ENCODE measurements at regions not wholly inside any gene's neighbourhood (a gene's known extent, or its start where the extent isn't known, plus 50 kb on each side); places are given as distances from the start of the nearest gene placed in this dataset.

DNA sequence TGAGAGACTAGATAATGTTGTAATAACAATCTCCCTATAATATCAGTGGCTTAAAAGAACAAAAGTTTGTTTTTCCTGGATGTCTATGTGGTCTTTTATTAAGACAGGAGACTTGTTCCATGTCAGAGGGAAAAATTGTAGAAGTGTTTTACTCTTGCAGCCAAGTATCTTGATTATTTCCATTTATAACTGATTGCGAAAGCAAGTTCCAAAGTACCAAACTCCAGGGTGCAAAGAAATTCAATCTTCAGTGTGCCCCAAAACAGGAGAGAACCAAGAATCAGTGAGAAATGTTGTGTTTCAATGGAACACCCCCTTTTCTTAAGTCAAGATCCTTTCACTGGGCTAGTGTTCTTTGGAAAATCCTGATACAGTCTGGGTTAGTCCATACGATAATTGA lies 624.4 kb upstream of the BCHE start:
- TF ChIP-seq, protein P1, sequence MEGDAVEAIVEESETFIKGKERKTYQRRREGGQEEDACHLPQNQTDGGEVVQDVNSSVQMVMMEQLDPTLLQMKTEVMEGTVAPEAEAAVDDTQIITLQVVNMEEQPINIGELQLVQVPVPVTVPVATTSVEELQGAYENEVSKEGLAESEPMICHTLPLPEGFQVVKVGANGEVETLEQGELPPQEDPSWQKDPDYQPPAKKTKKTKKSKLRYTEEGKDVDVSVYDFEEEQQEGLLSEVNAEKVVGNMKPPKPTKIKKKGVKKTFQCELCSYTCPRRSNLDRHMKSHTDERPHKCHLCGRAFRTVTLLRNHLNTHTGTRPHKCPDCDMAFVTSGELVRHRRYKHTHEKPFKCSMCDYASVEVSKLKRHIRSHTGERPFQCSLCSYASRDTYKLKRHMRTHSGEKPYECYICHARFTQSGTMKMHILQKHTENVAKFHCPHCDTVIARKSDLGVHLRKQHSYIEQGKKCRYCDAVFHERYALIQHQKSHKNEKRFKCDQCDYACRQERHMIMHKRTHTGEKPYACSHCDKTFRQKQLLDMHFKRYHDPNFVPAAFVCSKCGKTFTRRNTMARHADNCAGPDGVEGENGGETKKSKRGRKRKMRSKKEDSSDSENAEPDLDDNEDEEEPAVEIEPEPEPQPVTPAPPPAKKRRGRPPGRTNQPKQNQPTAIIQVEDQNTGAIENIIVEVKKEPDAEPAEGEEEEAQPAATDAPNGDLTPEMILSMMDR (IDR thresholded peaks at IDR 0.05) = no peak
- H3K4me1 ChIP-seq = no peaks in the 10 kb centered on the region
- no peaks in the 10 kb centered on the region for H3K27me3 ChIP-seq
- H3K27ac ChIP-seq = no peak overlapping the region
- intact Hi-C loops (cut with DNase I; ENCODE audit: low total_unique reads) = no loop called here
- H3K4me3 ChIP-seq = no peak overlapping the region
- no peaks in the 10 kb centered on the region for H3K9me3 ChIP-seq
- H3K36me3 ChIP-seq = no peaks in the 10 kb centered on the region
- DNase-seq = no peak

DNA sequence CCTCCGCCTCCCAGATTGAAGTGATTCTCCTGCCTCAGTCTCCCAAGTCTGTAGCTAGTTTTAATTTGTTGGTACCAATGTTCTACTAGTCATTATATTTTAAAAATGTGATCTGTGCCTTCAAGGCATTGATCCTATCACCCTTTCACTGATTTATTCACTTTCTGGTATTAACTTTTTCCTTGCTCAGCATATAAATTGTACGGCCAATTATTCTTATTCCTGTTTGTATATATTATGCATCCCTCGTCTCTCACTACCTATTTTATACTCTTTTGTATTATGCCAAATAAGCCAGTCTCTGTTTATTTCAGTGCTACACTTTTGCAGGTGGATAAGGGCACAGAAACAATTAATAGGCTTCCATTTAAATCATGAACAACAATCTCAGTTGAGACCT lies 620.2 kb upstream of the BCHE start:
- H3K36me3 ChIP-seq = no peaks in the 10 kb centered on the region
- intact Hi-C loops (cut with DNase I; ENCODE audit: low total_unique reads) = no loop called here
- no peak for DNase-seq
- no peak overlapping the region for H3K4me3 ChIP-seq
- no peaks in the 10 kb centered on the region for H3K4me1 ChIP-seq
- H3K9me3 ChIP-seq = no peaks in the 10 kb centered on the region
- H3K27me3 ChIP-seq = no peaks in the 10 kb centered on the region
- TF ChIP-seq, protein P1 (IDR thresholded peaks at IDR 0.05) = no peak
- H3K27ac ChIP-seq = no peak overlapping the region

DNA sequence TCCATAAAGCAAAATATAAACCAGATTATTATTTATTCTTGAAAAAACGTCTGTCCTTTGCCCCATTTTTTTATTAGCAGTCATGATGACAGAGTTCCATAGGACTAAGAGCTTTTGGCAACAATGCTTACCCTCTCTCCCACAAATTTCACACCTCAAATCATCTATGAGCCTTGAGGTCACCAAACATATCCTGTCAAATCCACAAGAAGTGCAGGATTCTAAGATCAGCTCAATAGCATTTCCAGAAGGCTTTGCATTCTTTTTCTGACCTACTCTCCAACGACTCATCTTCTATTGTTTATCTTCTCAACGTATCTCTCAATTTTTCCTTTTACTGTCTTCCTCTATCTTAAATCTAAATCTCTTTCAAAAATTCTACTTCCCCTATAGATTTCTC lies 619.1 kb upstream of the BCHE start:
- H3K9me3 ChIP-seq = no peaks in the 10 kb centered on the region
- H3K27me3 ChIP-seq = no peaks in the 10 kb centered on the region
- TF ChIP-seq, protein P1 (IDR thresholded peaks at IDR 0.05) = no peak
- H3K36me3 ChIP-seq = no peaks in the 10 kb centered on the region
- no peak for DNase-seq
- H3K27ac ChIP-seq = no peak overlapping the region
- H3K4me1 ChIP-seq = no peaks in the 10 kb centered on the region
- intact Hi-C loops (cut with DNase I; ENCODE audit: low total_unique reads) = no loop called here
- no peak overlapping the region for H3K4me3 ChIP-seq

DNA sequence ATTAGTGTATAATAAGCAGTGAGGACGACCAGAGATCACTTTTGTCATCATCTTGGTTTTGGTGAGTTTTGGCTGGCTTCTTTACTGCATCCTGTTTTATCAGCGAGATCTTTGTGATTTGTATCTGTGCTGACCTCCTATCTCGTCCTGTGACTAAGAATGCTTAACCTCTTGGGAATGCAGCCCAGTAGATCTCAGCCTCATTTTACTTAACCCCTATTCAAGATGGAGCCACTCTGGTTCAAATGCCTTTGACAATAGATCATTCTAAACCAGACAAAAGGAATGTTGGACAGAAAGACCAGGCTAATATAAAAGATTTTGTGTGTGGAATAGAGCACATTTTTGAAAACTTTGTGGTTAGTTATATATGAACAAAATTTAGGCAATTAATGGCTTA lies 618.5 kb upstream of the BCHE start:
- Histone ChIP-seq H3K4me3 (no peak overlapping the region), H3K9me3 (no peaks in the 10 kb centered on the region), H3K27ac (no peak overlapping the region), H3K4me1 (no peaks in the 10 kb centered on the region), H3K27me3 (no peaks in the 10 kb centered on the region), H3K36me3 (no peaks in the 10 kb centered on the region)
- TF ChIP-seq, protein P1 (IDR thresholded peaks at IDR 0.05) = no peak
- intact Hi-C loops (cut with DNase I; ENCODE audit: low total_unique reads) = no loop called here
- DNase-seq = no peak

DNA sequence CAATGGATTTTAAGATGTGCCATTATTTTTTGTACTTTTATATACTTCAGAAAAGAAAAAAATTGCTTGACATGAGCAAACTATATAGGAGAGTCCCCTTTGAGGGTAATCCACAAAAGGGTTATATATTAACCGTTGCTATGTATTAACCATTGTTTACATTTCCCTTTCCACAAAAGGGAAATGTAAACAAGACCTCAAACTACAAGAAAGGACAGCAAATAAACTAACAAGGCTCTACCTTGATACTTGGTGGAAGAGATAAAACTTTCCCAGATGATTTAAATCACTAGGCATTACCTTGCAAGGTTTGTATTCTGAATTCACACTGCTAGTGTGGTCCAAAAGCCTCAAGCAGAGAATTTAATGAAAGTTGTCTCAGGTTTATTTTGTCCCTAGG lies 616.3 kb upstream of the BCHE start:
- no peak overlapping the region for H3K27ac ChIP-seq
- H3K4me1 ChIP-seq = no peaks in the 10 kb centered on the region
- H3K9me3 ChIP-seq = no peaks in the 10 kb centered on the region
- H3K36me3 ChIP-seq = no peaks in the 10 kb centered on the region
- H3K27me3 ChIP-seq = no peaks in the 10 kb centered on the region
- TF ChIP-seq, protein P1 (IDR thresholded peaks at IDR 0.05) = no peak
- DNase-seq = no peak
- H3K4me3 ChIP-seq = no peak overlapping the region
- intact Hi-C loops (cut with DNase I; ENCODE audit: low total_unique reads) = no loop called here

DNA sequence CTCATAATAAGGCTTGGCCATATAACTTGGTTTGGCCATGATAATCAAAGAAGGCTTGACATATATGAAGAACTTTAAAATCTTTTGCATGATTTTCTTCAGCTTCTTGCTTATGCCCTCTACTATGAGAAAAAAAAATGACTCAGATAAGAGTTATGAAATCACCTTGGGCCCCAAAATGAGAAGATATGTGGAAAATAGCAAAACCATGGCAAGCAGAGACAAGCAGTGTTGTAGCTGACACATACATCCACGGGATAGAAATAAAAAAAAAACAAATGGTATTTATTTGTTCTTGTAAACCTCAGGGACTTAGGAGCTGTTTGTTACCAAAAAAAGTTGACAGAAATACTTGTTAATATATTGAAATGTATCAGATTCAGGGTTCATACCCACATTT lies 614.8 kb upstream of the BCHE start:
- no peaks in the 10 kb centered on the region for H3K36me3 ChIP-seq
- no peak overlapping the region for H3K4me3 ChIP-seq
- no peaks in the 10 kb centered on the region for H3K9me3 ChIP-seq
- no peaks in the 10 kb centered on the region for H3K4me1 ChIP-seq
- no peak for DNase-seq
- no peaks in the 10 kb centered on the region for H3K27me3 ChIP-seq
- no peak overlapping the region for H3K27ac ChIP-seq
- intact Hi-C loops (cut with DNase I; ENCODE audit: low total_unique reads) = no loop called here
- TF ChIP-seq, protein P1 (IDR thresholded peaks at IDR 0.05) = no peak

All from tibial artery (tissue), 4 donors.